SK-N-SH (cell line): ENCODE measurements at regions not wholly inside any gene's neighbourhood (a gene's known extent, or its start where the extent isn't known, plus 50 kb on each side); places are given as distances from the start of the nearest gene placed in this dataset.

Source experiments
- CTCF ChIA-PET: fragments of 300-600, 350-600 bp; formaldehyde crosslinking; extraction: SDS; loops from one replicate; lab custom pipeline; 2021; lab: Yijun Ruan, JAX
- POLR2A ChIA-PET: fragments of 350-600 bp; sonication (Branson Sonifier 250); formaldehyde crosslinking; extraction: SDS; loops from one replicate; lab custom pipeline; 2020; ENCODE audit warnings: antibody characterized with exemption, inconsistent platforms; lab: Yijun Ruan, JAX
- DNase-seq: peaks from one replicate; pipeline ENCODE4 v3.0.0; 2012
- H2AFZ ChIP-seq: fragments of 200-600 bp; sonication (generic); 2 replicates; pipeline ENCODE4 v1.8.1; 2016; ENCODE audit warnings: antibody characterized with exemption, mild to moderate bottlenecking, low read depth
- H3F3A ChIP-seq: fragments of 200-600 bp; sonication (generic); replicated peaks from 2 replicates; pipeline ENCODE3; 2016; ENCODE audit warnings: antibody characterized with exemption, mild to moderate bottlenecking; ENCODE audit not compliant: insufficient read depth
- H3K27ac ChIP-seq, 2 experiments: fragments of 200-500 bp in 1 of 2; fragments of 200-600 bp in 1 of 2; sonication (Bioruptor generic) in 1 of 2; sonication (generic), shearing (Covaris generic) in 1 of 2; 2 replicates each; pipeline versions ENCODE4 v1.5.1 to v1.6.1; 2014 to 2016; ENCODE audit warnings: low read depth in 2 of 2, inconsistent platforms in 1 of 2, low read length in 1 of 2, mild to moderate bottlenecking in 1 of 2, mixed read lengths in 1 of 2
- H3K27me3 ChIP-seq: fragments of 200-600 bp; sonication (generic), shearing (Covaris generic); 2 replicates; pipeline ENCODE4 v1.6.1; 2016; ENCODE audit warnings: mixed run types; ENCODE audit not compliant: insufficient read depth
- H3K36me3 ChIP-seq, 2 experiments: fragments of 200-500 bp in 1 of 2; fragments of 200-600 bp in 1 of 2; sonication (Bioruptor generic) in 1 of 2; sonication (generic) in 1 of 2; replicated peaks in 1 of 2; 2 replicates each; pipeline versions ENCODE3 to v1.5.1; 2014 to 2016; ENCODE audit warnings: low read length in 1 of 2, mild to moderate bottlenecking in 1 of 2; ENCODE audit not compliant: insufficient read depth in 2 of 2, control insufficient read depth in 1 of 2
- H3K4me1 ChIP-seq, 2 experiments: fragments of 200-500 bp in 1 of 2; fragments of 200-600 bp in 1 of 2; sonication (Bioruptor generic) in 1 of 2; sonication (generic), shearing (Covaris generic) in 1 of 2; 2 replicates each; pipeline versions ENCODE4 v1.5.1 to v1.6.1; 2014 to 2016; ENCODE audit warnings: low read depth in 1 of 2, low read length in 1 of 2, mixed run types in 1 of 2; ENCODE audit not compliant: insufficient read depth in 2 of 2, control insufficient read depth in 1 of 2
- H3K4me2 ChIP-seq: fragments of 200-600 bp; sonication (generic), shearing (Covaris generic); 2 replicates; pipeline ENCODE4 v1.6.1; 2017; ENCODE audit warnings: mixed run types
- H3K4me3 ChIP-seq, 2 experiments: fragments of 200-500 bp in 1 of 2; fragments of 200-600 bp in 1 of 2; sonication (Bioruptor generic) in 1 of 2; sonication (generic), shearing (Covaris generic) in 1 of 2; 2 replicates each; pipeline versions ENCODE4 v1.5.1 to v1.8.1; 2014 to 2016; ENCODE audit warnings: low read depth in 2 of 2, inconsistent platforms in 1 of 2, low read length in 1 of 2, mild to moderate bottlenecking in 1 of 2, mixed read lengths in 1 of 2, moderate library complexity in 1 of 2
- H3K79me2 ChIP-seq: fragments of 200-600 bp; sonication (generic); 2 replicates; pipeline ENCODE4 v1.8.1; 2017; ENCODE audit warnings: mild to moderate bottlenecking; ENCODE audit not compliant: insufficient read depth
- H3K9ac ChIP-seq: fragments of 200-600 bp; sonication (generic); 2 replicates; pipeline ENCODE4 v1.6.1; 2017; ENCODE audit warnings: mixed run types
- H3K9me2 ChIP-seq: fragments of 200-600 bp; sonication (generic); 2 replicates; pipeline ENCODE4 v1.6.1; 2017; ENCODE audit warnings: mixed run types
- H3K9me3 ChIP-seq: fragments of 200-600 bp; sonication (generic); 2 replicates; pipeline ENCODE4 v1.6.1; 2017; ENCODE audit warnings: mixed run types, mild to moderate bottlenecking, moderate library complexity
- H4K20me1 ChIP-seq: fragments of 200-600 bp; sonication (generic); 2 replicates; pipeline ENCODE4 v1.6.1; 2017; ENCODE audit warnings: mild to moderate bottlenecking, mixed run types; ENCODE audit not compliant: insufficient read depth
- CHD2 ChIP-seq: fragments of 150-350 bp; IDR thresholded peaks from 2 replicates; pipeline ENCODE4 v1.6.1; 2018; ENCODE audit warnings: low read length; ENCODE audit not compliant: partially characterized antibody
- EP300 ChIP-seq, 2 experiments: IDR thresholded peaks; 2 replicates each; pipeline versions ENCODE4 v1.4.0 to v1.6.1; 2012; ENCODE audit warnings: borderline replicate concordance in 1 of 2, low read depth in 1 of 2, low read length in 1 of 2
- IRF3 ChIP-seq: fragments of 150-350 bp; IDR thresholded peaks from 2 replicates; pipeline ENCODE4 v1.6.1; 2016; ENCODE audit warnings: mild to moderate bottlenecking, low read depth, low read length
- JUND ChIP-seq: IDR thresholded peaks from 2 replicates; pipeline ENCODE4 v1.4.0; 2012
- MEF2A ChIP-seq: IDR thresholded peaks from 2 replicates; pipeline ENCODE4 v1.4.0; 2012; ENCODE audit warnings: low read depth, borderline replicate concordance
- MXI1 ChIP-seq: IDR thresholded peaks from 2 replicates; pipeline ENCODE4 v1.6.1; 2012; ENCODE audit warnings: mild to moderate bottlenecking, low read depth, low read length, improper control_type of control experiment
- POLR2AphosphoS5 ChIP-seq: IDR thresholded peaks from 2 replicates; pipeline ENCODE4 v1.6.1; 2012; ENCODE audit warnings: low read depth, low read length
- RAD21 ChIP-seq: IDR thresholded peaks from 2 replicates; pipeline ENCODE4 v1.6.1; 2012; ENCODE audit warnings: mild to moderate bottlenecking, low read length
- RCOR1 ChIP-seq: fragments of 150-350 bp; IDR thresholded peaks from 2 replicates; pipeline ENCODE4 v1.6.1; 2017; ENCODE audit warnings: antibody characterized with exemption, low read length
- RFX5 ChIP-seq: IDR thresholded peaks from 2 replicates; pipeline ENCODE4 v1.6.1; 2012; ENCODE audit warnings: mild to moderate bottlenecking, improper control_type of control experiment, low read length
- RXRA ChIP-seq: IDR thresholded peaks from 2 replicates; pipeline ENCODE4 v1.4.0; 2012; ENCODE audit warnings: low read depth, mild to moderate bottlenecking, borderline replicate concordance
- TEAD4 ChIP-seq: IDR thresholded peaks from 2 replicates; pipeline ENCODE4 v1.4.0; 2012; ENCODE audit warnings: mild to moderate bottlenecking, borderline replicate concordance; ENCODE audit not compliant: insufficient read depth
- YY1 ChIP-seq: IDR thresholded peaks from 2 replicates; pipeline ENCODE4 v1.4.0; 2012; ENCODE audit warnings: low read depth, mild to moderate bottlenecking
- WGBS: methylation state at CpG from one replicate; pipeline ENCODE4 v1.1.6; 2017; ENCODE audit warnings: low lambda C conversion rate; 5-methylcytosine and 5-hydroxymethylcytosine counted together
- TF ChIP-seq, protein P1 (sequence below): IDR thresholded peaks from 2 replicates; pipeline ENCODE4 v1.4.0; 2012; ENCODE audit warnings: low read depth, borderline replicate concordance
- TF ChIP-seq, protein P2 (sequence below): IDR thresholded peaks from 2 replicates; pipeline ENCODE4 v1.6.1; 2012; ENCODE audit warnings: mild to moderate bottlenecking, low read depth, low read length, moderate library complexity

GRCh38 chr10:10777723-10778122, 239.9 kb upstream of the CELF2 start:
- Histone ChIP-seq H3K9me3 (no peaks in the 10 kb centered on the region), H3K4me1 (no peaks in the 10 kb centered on the region), H2AFZ (no peak overlapping the region), H3K27ac (no peak overlapping the region), H3K4me3 (no peak overlapping the region), H3K9me2 (no peaks in the 10 kb centered on the region), H4K20me1 (no peaks in the 10 kb centered on the region), H3K27me3 (no peaks in the 10 kb centered on the region), H3K4me2 (no peak overlapping the region), H3K79me2 (no peaks in the 10 kb centered on the region), H3K9ac (no peak overlapping the region), H3F3A (no peaks in the 10 kb centered on the region), H3K36me3 (no peaks in the 10 kb centered on the region)
- TF ChIP-seq EP300 (IDR thresholded peaks at IDR 0.05; ENCODE audit: borderline replicate concordance in 1 of 2, low read depth in 1 of 2, low read length in 1 of 2) (no peak), RCOR1 (no peak), TEAD4 (no peak), POLR2AphosphoS5 (no peak), RFX5 (no peak), CHD2 (no peak), JUND (no peak), RXRA (no peak)
- TF ChIP-seq, protein P1, sequence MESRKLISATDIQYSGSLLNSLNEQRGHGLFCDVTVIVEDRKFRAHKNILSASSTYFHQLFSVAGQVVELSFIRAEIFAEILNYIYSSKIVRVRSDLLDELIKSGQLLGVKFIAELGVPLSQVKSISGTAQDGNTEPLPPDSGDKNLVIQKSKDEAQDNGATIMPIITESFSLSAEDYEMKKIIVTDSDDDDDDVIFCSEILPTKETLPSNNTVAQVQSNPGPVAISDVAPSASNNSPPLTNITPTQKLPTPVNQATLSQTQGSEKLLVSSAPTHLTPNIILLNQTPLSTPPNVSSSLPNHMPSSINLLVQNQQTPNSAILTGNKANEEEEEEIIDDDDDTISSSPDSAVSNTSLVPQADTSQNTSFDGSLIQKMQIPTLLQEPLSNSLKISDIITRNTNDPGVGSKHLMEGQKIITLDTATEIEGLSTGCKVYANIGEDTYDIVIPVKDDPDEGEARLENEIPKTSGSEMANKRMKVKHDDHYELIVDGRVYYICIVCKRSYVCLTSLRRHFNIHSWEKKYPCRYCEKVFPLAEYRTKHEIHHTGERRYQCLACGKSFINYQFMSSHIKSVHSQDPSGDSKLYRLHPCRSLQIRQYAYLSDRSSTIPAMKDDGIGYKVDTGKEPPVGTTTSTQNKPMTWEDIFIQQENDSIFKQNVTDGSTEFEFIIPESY, result no peak
- no peak for DNase-seq
- WGBS, result 41% methylated on average over 5 of the region's 5 CpGs
- ChIA-PET POLR2A (no interaction called here), CTCF (no interaction called here)

- no peak overlapping the region for H2AFZ ChIP-seq
- no peaks in the 10 kb centered on the region for H3K9me3 ChIP-seq
- no peaks in the 10 kb centered on the region for H3K36me3 ChIP-seq
- H3K27me3 ChIP-seq, result no peaks in the 10 kb centered on the region
- no peak overlapping the region for H3K4me3 ChIP-seq
- H3F3A ChIP-seq, result no peaks in the 10 kb centered on the region
- H3K79me2 ChIP-seq, result no peaks in the 10 kb centered on the region
- no peaks in the 10 kb centered on the region for H4K20me1 ChIP-seq
- TF ChIP-seq RAD21, result no peak
- no peak for TF ChIP-seq RFX5
- TF ChIP-seq, protein P2, sequence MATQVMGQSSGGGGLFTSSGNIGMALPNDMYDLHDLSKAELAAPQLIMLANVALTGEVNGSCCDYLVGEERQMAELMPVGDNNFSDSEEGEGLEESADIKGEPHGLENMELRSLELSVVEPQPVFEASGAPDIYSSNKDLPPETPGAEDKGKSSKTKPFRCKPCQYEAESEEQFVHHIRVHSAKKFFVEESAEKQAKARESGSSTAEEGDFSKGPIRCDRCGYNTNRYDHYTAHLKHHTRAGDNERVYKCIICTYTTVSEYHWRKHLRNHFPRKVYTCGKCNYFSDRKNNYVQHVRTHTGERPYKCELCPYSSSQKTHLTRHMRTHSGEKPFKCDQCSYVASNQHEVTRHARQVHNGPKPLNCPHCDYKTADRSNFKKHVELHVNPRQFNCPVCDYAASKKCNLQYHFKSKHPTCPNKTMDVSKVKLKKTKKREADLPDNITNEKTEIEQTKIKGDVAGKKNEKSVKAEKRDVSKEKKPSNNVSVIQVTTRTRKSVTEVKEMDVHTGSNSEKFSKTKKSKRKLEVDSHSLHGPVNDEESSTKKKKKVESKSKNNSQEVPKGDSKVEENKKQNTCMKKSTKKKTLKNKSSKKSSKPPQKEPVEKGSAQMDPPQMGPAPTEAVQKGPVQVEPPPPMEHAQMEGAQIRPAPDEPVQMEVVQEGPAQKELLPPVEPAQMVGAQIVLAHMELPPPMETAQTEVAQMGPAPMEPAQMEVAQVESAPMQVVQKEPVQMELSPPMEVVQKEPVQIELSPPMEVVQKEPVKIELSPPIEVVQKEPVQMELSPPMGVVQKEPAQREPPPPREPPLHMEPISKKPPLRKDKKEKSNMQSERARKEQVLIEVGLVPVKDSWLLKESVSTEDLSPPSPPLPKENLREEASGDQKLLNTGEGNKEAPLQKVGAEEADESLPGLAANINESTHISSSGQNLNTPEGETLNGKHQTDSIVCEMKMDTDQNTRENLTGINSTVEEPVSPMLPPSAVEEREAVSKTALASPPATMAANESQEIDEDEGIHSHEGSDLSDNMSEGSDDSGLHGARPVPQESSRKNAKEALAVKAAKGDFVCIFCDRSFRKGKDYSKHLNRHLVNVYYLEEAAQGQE, result no peak
- TF ChIP-seq IRF3, result no peak
- no peak for TF ChIP-seq MEF2A
- no peak for TF ChIP-seq MXI1
- TF ChIP-seq RXRA, result no peak
- TF ChIP-seq YY1, result no peak
- DNase-seq, result no peak
- no peak overlapping the region for H3K4me2 ChIP-seq
- H3K9me2 ChIP-seq, result no peaks in the 10 kb centered on the region
- CTCF ChIA-PET, result no interaction called here
- H3K27ac ChIP-seq, result no peak overlapping the region
- no peaks in the 10 kb centered on the region for H3K4me1 ChIP-seq
- WGBS, result 32% methylated on average over 2 of the region's 2 CpGs
- POLR2A ChIA-PET, result no interaction called here
- no peak overlapping the region for H3K9ac ChIP-seq
Measured at GRCh38 chr10:10778959-10779358, 238.7 kb upstream of the CELF2 start.
